HL-60 (cell line): ENCODE measurements at regions not wholly inside any gene's neighbourhood (a gene's known extent, or its start where the extent isn't known, plus 50 kb on each side); places are given as distances from the start of the nearest gene placed in this dataset.

ENCODE experiments used
- DNase-seq, 2 experiments: peaks; one replicate each; pipeline ENCODE4 v3.0.0-alpha.2; 2010 to 2020; ENCODE audit warnings: low read depth in 1 of 2, low spot score in 1 of 2
- H3K27ac ChIP-seq: fragments of 250-450 bp; sonication (Bioruptor Pico); replicated peaks from 2 replicates; pipeline ENCODE4 v1.5.1; 2020; ENCODE audit warnings: mild to moderate bottlenecking, moderate library complexity
- H3K27me3 ChIP-seq: fragments of 250-450 bp; sonication (Bioruptor Pico); 2 replicates; pipeline ENCODE4 v1.5.1; 2021; ENCODE audit warnings: mild to moderate bottlenecking, moderate library complexity; ENCODE audit not compliant: insufficient read depth, poor library complexity, severe bottlenecking
- H3K4me3 ChIP-seq: replicated peaks from 2 replicates; pipeline ENCODE4 v1.5.1; 2011; ENCODE audit warnings: mild to moderate bottlenecking, control low read depth, low read length; ENCODE audit not compliant: insufficient read depth
- GABPA ChIP-seq: IDR thresholded peaks from 2 replicates; pipeline ENCODE4 v1.6.1; 2012; ENCODE audit warnings: low read depth
- POLR2AphosphoS5 ChIP-seq: IDR thresholded peaks from 2 replicates; pipeline ENCODE4 v1.6.1; 2012; ENCODE audit warnings: low read depth
- SPI1 ChIP-seq: IDR thresholded peaks from 2 replicates; pipeline ENCODE4 v1.6.1; 2012; ENCODE audit warnings: low read depth, mild to moderate bottlenecking, borderline replicate concordance
- TF ChIP-seq, protein P1 (sequence below): IDR thresholded peaks from 2 replicates; pipeline ENCODE4 v1.6.1; 2012; ENCODE audit warnings: low read depth; ENCODE audit not compliant: insufficient replicate concordance
- TF ChIP-seq, protein P2 (sequence below): IDR thresholded peaks from one replicate; pipeline ENCODE4 v1.5.1; 2011; ENCODE audit warnings: low read length, control low read depth, inconsistent platforms; ENCODE audit not compliant: insufficient read depth

DNA sequence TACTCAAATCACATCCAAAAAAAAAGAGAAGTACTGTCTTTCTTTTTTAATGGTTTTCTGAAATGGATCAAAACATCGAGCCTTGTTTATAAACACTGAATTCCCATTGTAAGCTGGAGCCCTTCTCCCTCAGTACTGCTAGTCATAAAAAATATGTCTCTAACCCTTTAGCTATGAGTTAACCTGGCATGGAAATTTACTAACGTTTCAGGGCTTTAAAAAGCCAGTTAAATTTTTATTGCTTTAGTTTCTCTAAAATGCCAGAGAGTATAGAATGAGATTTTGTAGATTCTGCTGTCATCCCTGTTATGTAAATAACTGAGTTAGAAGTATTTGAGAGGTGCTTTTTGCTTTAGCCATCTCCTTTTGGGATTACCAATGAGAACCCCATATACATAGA lies 528.3 kb downstream of the EFNB2 start:
- no peak for TF ChIP-seq POLR2AphosphoS5
- TF ChIP-seq, protein P1, sequence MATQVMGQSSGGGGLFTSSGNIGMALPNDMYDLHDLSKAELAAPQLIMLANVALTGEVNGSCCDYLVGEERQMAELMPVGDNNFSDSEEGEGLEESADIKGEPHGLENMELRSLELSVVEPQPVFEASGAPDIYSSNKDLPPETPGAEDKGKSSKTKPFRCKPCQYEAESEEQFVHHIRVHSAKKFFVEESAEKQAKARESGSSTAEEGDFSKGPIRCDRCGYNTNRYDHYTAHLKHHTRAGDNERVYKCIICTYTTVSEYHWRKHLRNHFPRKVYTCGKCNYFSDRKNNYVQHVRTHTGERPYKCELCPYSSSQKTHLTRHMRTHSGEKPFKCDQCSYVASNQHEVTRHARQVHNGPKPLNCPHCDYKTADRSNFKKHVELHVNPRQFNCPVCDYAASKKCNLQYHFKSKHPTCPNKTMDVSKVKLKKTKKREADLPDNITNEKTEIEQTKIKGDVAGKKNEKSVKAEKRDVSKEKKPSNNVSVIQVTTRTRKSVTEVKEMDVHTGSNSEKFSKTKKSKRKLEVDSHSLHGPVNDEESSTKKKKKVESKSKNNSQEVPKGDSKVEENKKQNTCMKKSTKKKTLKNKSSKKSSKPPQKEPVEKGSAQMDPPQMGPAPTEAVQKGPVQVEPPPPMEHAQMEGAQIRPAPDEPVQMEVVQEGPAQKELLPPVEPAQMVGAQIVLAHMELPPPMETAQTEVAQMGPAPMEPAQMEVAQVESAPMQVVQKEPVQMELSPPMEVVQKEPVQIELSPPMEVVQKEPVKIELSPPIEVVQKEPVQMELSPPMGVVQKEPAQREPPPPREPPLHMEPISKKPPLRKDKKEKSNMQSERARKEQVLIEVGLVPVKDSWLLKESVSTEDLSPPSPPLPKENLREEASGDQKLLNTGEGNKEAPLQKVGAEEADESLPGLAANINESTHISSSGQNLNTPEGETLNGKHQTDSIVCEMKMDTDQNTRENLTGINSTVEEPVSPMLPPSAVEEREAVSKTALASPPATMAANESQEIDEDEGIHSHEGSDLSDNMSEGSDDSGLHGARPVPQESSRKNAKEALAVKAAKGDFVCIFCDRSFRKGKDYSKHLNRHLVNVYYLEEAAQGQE: no peak
- TF ChIP-seq GABPA: no peak
- no peak for DNase-seq
- Histone ChIP-seq H3K27me3 (no peaks in the 10 kb centered on the region), H3K4me3 (no peak overlapping the region), H3K27ac (no peak overlapping the region)

DNA sequence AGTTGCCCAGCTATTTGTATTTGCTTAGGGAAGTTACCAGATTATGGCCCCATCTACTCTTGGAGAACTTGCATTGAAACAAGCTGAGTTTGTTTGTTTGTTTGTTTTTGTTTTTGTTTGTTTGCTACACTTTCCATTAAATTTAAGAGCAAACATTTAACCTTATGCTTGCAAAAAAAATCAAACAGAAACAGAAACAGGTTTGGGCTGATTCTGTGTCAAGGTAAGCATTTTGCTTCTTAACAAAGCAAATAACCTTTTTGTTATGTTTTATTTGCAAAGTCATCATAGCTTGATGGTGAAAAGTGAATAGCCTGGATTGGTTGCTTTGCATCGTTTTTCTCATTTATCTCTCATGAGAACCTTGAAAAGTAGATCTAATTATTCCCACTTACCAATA lies 531.8 kb downstream of the EFNB2 start:
- no peak for DNase-seq
- Histone ChIP-seq H3K4me3 (no peak overlapping the region), H3K27ac (no peak overlapping the region), H3K27me3 (no peaks in the 10 kb centered on the region)
- TF ChIP-seq, protein P1: no peak
- no peak for TF ChIP-seq SPI1
- no peak for TF ChIP-seq GABPA
- no peak for TF ChIP-seq POLR2AphosphoS5
- TF ChIP-seq, protein P2, sequence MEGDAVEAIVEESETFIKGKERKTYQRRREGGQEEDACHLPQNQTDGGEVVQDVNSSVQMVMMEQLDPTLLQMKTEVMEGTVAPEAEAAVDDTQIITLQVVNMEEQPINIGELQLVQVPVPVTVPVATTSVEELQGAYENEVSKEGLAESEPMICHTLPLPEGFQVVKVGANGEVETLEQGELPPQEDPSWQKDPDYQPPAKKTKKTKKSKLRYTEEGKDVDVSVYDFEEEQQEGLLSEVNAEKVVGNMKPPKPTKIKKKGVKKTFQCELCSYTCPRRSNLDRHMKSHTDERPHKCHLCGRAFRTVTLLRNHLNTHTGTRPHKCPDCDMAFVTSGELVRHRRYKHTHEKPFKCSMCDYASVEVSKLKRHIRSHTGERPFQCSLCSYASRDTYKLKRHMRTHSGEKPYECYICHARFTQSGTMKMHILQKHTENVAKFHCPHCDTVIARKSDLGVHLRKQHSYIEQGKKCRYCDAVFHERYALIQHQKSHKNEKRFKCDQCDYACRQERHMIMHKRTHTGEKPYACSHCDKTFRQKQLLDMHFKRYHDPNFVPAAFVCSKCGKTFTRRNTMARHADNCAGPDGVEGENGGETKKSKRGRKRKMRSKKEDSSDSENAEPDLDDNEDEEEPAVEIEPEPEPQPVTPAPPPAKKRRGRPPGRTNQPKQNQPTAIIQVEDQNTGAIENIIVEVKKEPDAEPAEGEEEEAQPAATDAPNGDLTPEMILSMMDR: no peak

DNA sequence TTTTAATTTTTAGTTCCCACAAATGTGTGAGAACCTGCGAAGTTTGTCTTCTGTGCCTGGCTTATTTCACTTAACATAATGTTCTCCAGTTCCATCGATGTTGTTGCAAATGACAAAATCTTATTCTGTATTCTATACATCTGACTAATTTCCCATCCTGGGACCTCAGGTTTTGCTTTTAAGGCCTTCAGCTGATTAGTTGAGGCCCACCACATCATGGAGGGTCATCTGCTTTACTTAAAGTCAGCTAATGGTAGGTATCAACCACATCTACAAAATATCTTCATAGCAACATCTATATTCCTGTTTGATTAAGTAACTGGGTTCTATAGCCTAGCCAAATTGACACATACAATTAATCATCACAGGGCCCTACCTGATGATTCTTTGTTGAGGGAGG lies 534.0 kb downstream of the EFNB2 start:
- Histone ChIP-seq H3K27me3 (no peaks in the 10 kb centered on the region), H3K27ac (no peak overlapping the region), H3K4me3 (no peak overlapping the region)
- no peak for DNase-seq
- no peak for TF ChIP-seq SPI1
- no peak for TF ChIP-seq GABPA
- no peak for TF ChIP-seq POLR2AphosphoS5
- TF ChIP-seq, protein P2: no peak
- TF ChIP-seq, protein P1: no peak
